LNCAP (cell line): ENCODE measurements at regions not wholly inside any gene's neighbourhood (a gene's known extent, or its start where the extent isn't known, plus 50 kb on each side); places are given as distances from the start of the nearest gene placed in this dataset.

Source experiments
- CTCF ChIP-seq: fragments of 450-650 bp; IDR thresholded peaks from 2 replicates; pipeline ENCODE4 v1.5.1; 2017; ENCODE audit warnings: mild to moderate bottlenecking

- no peak for TF ChIP-seq CTCF
Observed at GRCh38 chr2:129716781-129717559, 262.5 kb upstream of the RAB6C start.

- no peak for TF ChIP-seq CTCF
Observed at GRCh38 chr2:129717560-129718130, 261.8 kb upstream of the RAB6C start.

GRCh38 chr2:129719335-129719734 is 260.1 kb upstream of the RAB6C start:
- no peak for TF ChIP-seq CTCF

- TF ChIP-seq CTCF = no peak
Observed at GRCh38 chr2:129720360-129720759, 259.1 kb upstream of the RAB6C start.

- TF ChIP-seq CTCF = no peak
Observed at GRCh38 chr2:129720761-129721160, 258.7 kb upstream of the RAB6C start.

- no peak for TF ChIP-seq CTCF
Observed at GRCh38 chr2:129721236-129721635, 258.2 kb upstream of the RAB6C start.

GRCh38 chr2:129721846-129722245 is 257.6 kb upstream of the RAB6C start:
- no peak for TF ChIP-seq CTCF
